ENCODE measurements at regions not wholly inside any gene's neighbourhood (a gene's known extent, or its start where the extent isn't known, plus 50 kb on each side); places are given as distances from the start of the nearest gene placed in this dataset.
"Not testable (repeated sequence)": the region's sequence is repeated elsewhere in the genome, so short reads cannot be mapped to it uniquely, and the experiment has no call there.

- no peak for DNase-seq (ENCODE audit: low spot score)
These were observed 57.9 kb downstream of the PYDC2 start for GRCh38 chr3:191518861-191519260.

- DNase-seq (ENCODE audit: low spot score): no peak
These were observed 60.1 kb downstream of the PYDC2 start for GRCh38 chr3:191521055-191521454.

DNA sequence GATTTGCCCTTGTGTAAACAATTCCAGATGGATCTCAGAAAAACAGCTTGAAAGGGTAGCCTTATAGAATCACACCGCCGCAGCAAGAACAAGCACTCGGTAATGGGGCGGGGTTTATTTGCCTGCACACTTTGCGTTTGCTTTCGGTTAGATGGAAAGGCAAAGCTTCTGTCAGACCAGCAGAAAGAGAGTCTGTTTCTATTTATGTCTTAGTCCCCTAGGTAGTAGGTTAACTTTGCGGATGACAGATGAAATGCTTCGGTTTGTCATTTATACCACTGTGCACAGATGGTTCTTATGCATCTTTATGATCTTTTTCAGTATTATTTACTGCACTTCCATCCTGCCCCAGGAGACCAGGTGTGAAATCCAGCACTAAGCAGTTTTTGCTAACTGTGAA, 62.2 kb downstream of the PYDC2 start:
- no peak for DNase-seq (ENCODE audit: low spot score)

DNA sequence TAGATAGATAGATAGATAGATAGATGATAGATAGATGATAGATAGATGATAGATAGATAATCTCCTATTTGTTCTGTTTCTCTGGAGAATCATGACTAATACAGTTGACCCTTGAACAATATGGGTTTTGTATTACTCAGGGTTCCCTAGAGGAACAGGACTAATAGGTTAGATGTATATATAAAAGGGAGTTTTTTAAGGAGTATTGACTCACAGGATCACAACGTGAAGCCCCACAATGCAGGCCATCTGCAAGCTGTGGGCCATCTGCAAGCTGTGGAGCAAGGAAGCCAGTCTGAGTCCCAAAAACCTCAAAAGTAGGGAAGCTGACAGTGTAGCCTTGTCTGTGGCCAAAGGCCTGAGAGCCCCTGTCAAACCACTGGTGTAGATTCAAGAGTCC, 67.6 kb downstream of the PYDC2 start:
- peak; percentile 9 for DNase-seq (ENCODE audit: low spot score)

DNA sequence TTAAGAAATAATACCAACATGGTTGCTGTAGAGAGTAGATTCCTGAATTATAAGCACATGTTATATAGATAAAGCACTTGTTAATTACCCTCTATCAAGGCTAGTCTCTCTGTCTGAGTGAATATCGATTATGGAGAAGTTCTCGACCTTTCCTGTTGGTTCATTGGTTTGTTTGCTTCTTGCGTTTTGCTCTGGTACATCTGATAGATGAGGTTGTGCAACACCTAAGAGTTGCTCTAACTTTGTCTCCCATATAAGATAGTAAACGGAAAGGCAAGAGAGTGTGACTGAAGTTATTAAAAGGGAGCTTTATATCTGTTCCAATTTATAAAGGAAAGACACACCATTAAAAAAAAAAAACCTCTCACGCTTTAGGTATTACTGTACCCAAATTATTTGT, 69.0 kb downstream of the PYDC2 start:
- DNase-seq (ENCODE audit: low spot score): no peak

- DNase-seq (ENCODE audit: low spot score): no peak
These were observed 70.5 kb downstream of the PYDC2 start for GRCh38 chr3:191531434-191531972.

DNA sequence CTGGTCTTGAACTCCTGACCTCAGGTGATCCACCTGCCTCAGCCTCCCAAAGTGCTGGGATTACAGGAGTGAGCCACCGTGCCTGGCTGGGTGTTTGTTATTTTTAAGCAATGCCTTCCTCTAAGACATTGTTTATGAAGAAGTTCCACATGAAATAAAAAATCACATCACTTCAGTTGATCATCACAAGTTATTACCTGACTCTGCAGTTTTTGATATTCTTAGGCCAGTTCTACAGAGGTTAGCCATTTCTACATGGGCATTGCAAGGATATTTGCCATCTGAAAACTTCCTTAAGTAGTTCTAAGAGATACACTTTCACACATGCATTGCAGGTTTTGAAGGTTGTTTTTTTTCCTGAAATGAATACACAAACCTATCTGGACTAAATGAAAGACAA, 82.1 kb downstream of the PYDC2 start:
- no peak for DNase-seq (ENCODE audit: low spot score)

DNA sequence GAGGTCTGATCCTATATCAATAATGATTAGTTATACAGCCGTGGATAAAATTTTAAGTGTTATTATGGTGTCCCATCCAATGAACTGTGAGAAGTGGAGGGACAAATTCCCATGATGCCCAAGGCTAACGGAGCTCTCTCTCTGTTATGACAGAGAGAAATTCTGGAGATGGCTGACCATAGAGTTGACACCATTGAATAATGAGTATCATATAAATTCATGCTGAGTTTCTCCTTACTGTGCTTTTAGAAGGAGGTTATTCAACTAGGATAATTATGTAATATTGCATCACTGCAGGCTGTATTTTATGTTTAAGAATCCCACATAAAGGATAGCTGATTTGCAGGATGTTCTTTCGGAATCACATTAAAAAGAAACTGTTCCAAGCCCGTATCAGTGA, 82.9 kb downstream of the PYDC2 start:
- DNase-seq (ENCODE audit: low spot score): no peak

- no peak for DNase-seq (ENCODE audit: low spot score)
These were observed 88.4 kb downstream of the PYDC2 start for GRCh38 chr3:191549357-191549756.

DNA sequence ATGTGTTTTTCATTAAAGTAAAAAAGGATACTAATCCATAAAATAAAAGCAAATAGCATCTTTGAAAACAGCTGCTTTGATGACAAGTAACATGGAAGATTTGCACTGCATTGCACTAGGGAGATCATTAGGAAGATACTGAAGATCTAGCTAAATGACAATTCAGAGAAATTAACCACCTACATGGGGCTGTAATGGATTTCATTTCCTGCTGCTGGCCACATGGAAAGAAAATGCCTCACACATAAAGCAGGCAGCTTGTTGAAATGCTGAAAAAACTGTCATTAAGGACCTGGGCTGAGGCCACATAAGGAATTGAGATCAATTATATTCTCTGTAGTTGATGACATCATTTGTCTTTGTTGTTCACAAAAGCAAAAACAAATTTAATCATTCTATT, 94.1 kb downstream of the PYDC2 start:
- DNase-seq (ENCODE audit: low spot score): no peak

- DNase-seq (ENCODE audit: low spot score): no peak
These were observed 96.4 kb downstream of the PYDC2 start for GRCh38 chr3:191557322-191557721.

DNA sequence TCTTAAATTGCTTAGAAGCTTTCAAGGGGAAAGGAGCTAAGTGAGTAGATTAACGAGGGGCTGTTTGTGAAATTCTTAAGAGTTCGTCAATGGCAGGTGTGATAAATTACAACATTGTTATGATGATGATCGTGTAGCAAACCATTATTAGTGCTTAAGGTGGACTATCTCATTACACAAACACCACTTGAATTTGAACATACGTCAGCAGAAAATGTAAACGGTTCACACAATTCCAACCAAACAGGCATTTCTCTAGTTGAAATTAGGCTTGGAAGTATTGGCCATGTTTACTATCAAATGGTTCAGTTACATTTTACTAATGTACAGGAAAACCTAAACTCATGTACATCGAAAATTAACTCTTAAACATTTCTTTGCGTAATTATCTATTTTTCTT, 102.8 kb downstream of the PYDC2 start:
- no peak for DNase-seq (ENCODE audit: low spot score)

DNA sequence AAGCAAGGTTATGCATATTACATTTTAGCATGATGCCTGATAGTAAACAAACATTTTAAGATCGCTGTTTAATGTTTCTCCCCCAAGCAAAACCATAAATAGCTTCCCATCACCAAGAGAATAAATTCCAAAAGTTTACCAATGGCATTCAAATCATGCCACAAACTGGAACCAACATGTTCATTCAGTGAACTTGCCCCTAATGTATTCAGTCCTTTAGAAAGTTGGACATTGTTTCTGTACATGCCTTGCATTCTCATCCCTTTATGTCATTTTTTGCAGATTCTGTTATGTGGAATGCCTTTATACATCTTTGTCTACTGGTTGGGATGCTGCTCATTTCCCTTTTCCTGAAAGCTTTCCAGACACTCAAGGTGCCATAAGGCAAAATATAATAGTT, 105.5 kb downstream of the PYDC2 start:
- DNase-seq (ENCODE audit: low spot score): no peak

DNA sequence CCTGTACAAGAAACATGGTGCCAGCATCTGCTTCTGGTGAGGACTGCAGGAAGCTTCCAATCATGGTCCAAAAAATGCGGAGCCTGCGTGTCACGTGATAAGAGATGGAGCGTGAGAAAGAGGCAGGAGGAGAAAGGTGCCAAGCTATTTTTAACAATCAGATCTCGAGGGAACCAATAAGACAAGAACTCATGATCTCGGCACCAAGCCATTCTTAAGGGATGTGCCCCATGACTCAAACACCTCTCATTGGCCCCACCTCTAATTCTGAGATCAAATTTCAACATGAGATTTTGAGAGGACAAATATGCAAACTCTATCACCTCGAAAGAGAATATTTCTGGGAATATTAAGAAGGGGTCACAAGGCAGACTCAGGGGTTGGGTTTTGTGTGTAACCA, 107.2 kb downstream of the PYDC2 start:
- no peak for DNase-seq (ENCODE audit: low spot score)

GRCh38 chr3:191592105-191592504, 131.1 kb downstream of the PYDC2 start:
- no peak for DNase-seq (ENCODE audit: low spot score)

DNA sequence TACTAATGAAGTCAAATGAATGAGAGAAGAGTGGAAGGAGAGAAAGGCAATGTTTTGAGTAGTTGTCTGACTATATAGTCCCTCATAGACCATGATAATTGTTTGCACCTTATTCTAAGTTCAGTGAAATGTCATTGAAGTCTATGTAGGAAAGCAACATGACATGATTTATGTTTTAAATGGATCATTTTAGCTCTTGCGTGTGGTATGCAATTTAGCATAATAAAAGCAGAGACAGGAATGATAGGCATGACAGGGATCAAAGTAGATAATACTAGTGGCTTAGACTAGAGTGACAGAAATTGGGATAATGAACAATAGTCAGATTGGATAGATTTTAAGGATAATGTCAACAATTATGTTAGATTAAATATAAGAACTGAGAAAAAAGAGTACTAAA, 132.5 kb downstream of the PYDC2 start:
- no peak for DNase-seq (ENCODE audit: low spot score)

- not testable (repeated sequence) for DNase-seq (ENCODE audit: low spot score)
These were observed 154.5 kb downstream of the PYDC2 start for GRCh38 chr3:191615511-191615910.

- no peak for DNase-seq (ENCODE audit: low spot score)
These were observed 163.3 kb downstream of the PYDC2 start for GRCh38 chr3:191624299-191624698.

DNA sequence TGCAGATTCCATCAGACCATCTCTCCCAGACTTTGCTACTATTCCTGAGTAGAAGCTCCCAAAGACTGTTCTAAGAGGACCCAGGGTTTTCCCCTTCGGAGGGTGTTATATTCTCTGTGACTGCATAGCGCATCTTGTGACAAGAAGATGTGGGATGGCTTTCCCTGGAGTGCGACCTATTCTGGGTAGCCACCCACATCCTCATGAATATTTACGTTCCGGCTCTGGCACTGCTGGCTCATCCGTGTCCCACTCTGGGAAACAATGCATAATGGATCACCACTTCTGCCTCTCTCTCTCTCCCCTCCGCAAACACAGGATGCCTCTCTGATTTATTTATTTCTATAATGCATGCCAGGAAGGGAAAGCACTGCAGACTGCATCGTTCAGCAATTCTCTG, 166.1 kb downstream of the PYDC2 start:
- no peak for DNase-seq (ENCODE audit: low spot score)

DNA sequence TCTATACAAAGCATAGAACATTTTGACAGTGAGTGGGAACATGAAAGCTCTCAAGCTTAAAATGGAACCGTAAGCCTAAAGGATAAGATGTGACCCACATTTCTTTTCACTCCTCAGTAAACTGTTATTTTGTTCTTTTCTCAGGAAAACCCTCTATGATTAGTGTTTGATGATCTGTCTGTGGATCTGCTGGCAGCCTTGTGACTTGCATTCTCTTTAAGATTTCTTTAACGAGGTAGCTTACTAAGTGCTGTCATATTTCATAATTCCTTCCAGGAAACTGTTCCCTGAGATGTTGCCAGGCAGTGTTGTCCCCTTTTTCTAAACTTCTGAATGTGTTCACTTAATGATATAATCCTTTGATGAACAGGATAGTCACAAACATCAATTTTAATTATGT, 167.6 kb downstream of the PYDC2 start:
- no peak for DNase-seq (ENCODE audit: low spot score)

DNA sequence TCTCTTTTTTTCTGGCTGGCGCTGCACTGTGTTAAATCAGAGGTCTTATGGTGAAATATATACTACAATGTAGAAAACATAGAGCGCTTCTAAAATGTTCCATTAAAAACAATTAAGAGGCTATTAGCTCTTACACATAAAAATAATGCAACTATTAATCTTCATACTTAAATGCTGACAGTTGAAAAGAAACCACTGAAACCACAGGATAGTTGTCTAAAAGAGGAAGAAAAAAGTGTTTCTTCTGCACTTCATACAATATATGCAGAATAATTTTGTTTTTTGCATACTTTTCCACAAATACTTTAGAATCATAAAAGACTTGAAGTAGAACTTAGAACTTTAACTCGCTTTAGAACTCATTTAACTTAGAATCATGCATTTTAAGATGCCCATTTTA, 170.5 kb downstream of the PYDC2 start:
- no peak for DNase-seq (ENCODE audit: low spot score)

DNA sequence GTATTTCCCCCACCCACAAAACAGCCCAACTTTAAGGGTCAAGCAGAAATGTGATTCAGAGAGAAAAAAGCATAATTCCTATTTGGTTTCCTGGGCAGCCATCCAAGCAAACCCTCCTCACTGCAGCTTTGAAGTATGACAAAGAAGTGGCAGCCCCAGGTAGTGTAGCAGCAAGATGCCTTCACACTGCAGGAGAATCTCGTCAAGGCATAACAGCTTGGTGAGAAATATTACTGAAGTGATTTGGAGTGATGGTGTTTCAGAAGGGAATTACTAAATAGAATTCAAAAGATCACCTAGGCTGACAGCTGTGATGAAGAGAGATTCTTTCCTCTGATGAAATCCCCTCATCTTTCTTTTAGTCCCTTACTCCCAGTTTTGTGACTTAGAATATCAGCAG, 173.9 kb downstream of the PYDC2 start:
- no peak for DNase-seq (ENCODE audit: low spot score)

- DNase-seq (ENCODE audit: low spot score): no peak
These were observed 176.6 kb downstream of the PYDC2 start for GRCh38 chr3:191637611-191638010.

- DNase-seq (ENCODE audit: low spot score): no peak
These were observed 180.8 kb downstream of the PYDC2 start for GRCh38 chr3:191641789-191642188.

DNA sequence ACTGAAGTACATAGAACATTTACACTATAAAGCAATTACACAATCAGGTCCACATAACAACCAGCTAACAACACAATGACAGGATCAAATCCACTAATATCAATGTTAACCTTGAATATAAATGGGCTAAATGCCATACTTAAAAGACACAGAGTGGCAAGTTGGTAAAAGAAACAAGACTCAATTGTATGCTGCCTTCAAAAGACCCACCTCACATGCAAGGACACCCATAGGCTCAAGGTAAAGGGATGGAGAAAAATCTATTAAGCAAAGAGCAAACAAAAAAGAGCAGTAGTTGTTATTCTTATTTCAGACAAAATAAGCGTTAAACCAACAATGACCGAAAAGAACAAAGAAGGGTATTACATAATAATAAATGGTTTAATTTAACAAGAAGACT, 183.3 kb downstream of the PYDC2 start:
- DNase-seq (ENCODE audit: low spot score): no peak

Measured in kidney tubule cell (primary cell).